ENCODE measurements at regions not wholly inside any gene's neighbourhood (a gene's known extent, or its start where the extent isn't known, plus 50 kb on each side); places are given as distances from the start of the nearest gene placed in this dataset.

- no peak for DNase-seq (ENCODE audit: low read depth)
These were observed 182.8 kb downstream of the PIK3C3 start for GRCh38 chr18:42137693-42138375.

DNA sequence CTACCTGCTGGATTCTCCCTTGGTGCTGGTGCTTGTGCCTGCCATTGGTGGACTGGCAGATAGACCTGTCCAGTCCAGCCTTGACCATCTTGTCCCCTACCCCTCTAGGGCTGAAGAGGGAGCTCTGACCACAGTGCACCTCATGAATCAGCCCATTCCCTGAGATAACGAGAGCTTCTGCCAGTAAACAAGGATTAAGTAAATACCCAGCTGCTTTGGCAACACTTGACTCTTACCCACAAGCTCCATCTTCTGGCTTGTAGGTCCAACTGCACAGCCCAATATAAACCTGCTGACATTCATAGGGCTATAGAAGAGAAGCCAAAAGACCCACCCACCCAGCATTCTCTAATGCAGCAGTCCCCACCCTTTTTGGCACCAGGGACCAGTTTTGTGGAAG is 186.4 kb downstream of the PIK3C3 start:
- DNase-seq (ENCODE audit: low read depth) = no peak

- no peak for DNase-seq (ENCODE audit: low read depth)
These were observed 200.0 kb downstream of the PIK3C3 start for GRCh38 chr18:42155024-42155423.

- DNase-seq (ENCODE audit: low read depth) = no peak
These were observed 201.2 kb downstream of the PIK3C3 start for GRCh38 chr18:42156281-42156680.

- DNase-seq (ENCODE audit: low read depth) = no peak
These were observed 202.4 kb downstream of the PIK3C3 start for GRCh38 chr18:42157420-42157819.

GRCh38 chr18:42157878-42158277 is 202.8 kb downstream of the PIK3C3 start:
- no peak for DNase-seq (ENCODE audit: low read depth)

DNA sequence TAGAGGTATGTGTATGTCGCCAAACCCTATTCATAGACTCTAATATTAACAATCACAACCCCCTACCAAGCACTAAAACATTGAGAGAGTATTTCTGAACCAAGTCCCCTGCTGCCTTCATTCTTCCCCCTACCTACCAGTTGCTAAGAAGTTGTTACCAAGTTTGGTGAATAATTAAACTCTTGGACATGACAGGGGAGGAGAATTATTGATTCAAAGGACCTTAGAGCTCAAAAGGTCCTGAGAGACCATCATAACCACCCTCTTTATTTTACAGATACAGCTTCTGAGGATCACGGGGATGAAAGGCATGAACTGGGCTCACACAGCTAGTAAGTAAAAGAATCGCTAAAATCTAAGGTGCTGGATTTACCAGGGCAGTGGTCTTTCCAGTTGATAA is 204.1 kb downstream of the PIK3C3 start:
- DNase-seq (ENCODE audit: low read depth) = no peak

DNA sequence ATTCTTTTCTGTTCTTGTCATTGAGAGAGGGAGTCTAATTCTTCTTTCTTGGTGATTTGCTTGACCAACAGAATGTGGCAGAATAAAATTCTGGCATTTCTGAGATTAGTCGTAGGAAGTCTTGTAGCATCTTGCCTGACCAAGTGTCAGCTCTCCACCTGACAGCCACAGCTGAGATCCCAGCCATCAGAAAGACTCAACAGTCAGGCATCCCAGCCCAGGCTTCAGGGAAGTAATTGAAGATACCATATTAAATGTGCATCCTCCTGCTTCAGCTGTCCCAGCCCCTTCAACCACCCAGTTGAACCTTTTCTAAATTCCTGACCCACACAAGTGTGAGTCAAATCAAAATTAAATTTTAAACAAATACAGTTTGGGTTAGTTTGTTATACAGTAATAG is 208.3 kb downstream of the PIK3C3 start:
- no peak for DNase-seq (ENCODE audit: low read depth)

DNA sequence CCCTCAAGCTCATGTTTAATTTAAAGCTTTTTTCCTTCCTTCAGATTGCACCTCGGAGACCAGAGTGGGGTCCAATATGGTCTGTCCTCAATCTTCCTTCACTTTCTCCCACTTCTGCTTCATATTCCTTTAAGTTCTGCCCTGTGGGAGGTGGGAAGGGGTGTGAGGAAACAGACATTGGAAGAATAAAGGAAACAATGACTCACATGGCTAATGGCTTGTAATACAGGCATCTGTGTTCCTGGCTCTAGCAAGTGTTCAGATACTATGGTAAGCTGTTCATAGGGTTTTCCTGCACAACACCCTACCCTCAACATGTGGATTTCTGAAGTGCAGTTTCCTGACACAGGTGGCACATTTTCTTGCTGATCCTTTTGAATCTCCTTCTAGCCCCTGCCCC is 209.5 kb downstream of the PIK3C3 start:
- DNase-seq (ENCODE audit: low read depth) = no peak

DNA sequence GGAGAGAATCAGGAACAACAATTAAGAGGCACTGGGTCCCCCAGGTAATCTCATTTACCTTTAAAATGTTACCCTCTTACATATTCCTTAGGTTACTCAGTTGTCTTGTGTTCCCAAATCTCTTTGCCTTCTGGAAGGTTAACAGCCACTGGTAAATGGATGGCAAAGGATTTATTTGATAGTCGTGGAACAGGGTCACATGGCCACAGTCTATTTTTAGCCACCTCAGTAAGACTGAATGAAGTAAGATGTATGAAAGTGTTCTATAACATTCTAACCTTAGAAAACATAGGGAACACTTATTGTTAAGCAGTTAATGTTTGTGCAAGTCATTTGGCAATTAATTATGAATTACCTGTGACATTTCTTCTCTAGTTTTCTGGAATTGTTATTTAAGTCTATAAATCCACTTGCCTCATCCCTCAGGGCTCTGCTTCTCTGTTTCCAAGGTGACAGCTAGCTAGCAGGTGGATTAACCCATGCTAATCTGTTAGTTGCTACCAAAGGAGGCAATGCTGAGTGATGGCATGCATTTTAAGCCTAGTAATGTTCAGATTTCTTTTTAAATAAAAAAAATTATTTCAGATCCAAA is 211.0 kb downstream of the PIK3C3 start:
- DNase-seq (ENCODE audit: low read depth) = no peak

GRCh38 chr18:42168487-42168886 is 213.5 kb downstream of the PIK3C3 start:
- DNase-seq (ENCODE audit: low read depth) = no peak

GRCh38 chr18:42168907-42169306 is 213.9 kb downstream of the PIK3C3 start:
- DNase-seq (ENCODE audit: low read depth) = no peak

DNA sequence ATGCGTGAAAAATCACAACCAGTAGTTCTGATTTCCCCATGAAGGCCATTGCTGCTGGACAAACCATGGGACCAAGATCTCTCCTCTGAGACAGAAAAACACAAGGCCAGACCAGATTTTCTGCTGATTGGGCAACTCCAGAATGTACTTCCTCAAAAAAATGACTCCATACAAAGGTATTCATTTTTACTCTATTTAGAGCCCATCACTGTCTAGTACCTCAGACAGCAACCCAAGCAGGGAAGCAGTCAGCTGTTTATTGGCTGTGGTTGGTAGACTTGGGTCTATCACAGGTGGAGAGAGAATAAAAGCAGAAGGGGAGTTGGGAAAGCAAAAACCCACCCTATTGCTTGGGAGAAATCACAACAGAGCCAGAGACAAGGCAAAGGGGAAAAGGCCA is 219.9 kb downstream of the PIK3C3 start:
- no peak for DNase-seq (ENCODE audit: low read depth)

DNA sequence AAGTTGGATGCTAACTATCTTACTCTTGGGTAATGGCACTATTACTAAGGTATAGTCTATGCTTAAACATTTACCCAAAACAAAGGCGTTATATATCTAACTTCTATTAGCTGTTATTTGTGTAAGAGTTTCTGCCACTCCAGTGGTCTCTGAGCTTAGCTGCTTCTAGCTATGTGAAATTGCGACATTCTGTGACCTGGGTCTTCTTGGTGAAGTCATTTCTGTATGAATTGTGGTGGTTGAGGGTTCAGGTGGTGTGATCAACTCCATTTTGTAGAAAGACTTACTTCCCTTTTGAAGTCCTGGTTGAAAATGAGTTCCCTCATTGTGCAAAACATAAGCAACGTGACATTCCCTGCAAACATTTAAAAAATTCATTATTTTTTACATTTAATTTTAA is 221.6 kb downstream of the PIK3C3 start:
- DNase-seq (ENCODE audit: low read depth) = no peak

GRCh38 chr18:42177390-42177789 is 222.4 kb downstream of the PIK3C3 start:
- DNase-seq (ENCODE audit: low read depth) = no peak

DNA sequence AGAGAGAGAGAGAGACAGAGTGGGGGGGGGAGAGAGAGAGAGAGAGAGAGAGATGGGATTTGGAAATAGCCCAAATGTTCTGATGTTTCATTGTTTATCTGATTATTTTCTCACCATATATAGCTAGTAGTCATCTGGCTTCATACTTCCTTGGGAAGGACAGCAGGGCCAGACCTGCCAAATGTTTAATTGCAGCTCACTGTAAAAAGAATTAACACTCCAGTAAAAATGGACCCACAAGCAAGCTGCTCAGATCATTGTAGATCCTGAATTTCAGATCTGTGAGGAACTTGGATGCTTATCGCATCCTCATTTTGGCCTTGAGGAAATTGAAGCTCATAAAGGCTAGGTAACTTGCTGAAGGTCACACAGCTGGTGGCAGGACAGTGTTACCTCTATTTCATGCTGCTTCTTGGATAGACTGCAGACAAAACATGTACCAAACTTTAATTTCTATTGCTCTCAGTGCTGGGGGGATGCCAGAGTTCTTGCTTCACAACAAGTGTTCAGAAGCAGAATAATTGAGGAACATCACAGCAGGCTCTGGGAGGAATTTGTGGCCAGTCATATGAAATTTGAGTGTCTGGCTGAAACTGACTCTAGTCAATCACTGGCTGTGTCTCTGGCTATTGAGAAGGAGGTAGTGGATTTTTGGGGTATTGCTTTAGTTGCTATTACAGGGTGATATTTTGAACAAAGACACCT is 223.5 kb downstream of the PIK3C3 start:
- no peak for DNase-seq (ENCODE audit: low read depth)

- no peak for DNase-seq (ENCODE audit: low read depth)
These were observed 224.6 kb downstream of the PIK3C3 start for GRCh38 chr18:42179542-42180121.

DNA sequence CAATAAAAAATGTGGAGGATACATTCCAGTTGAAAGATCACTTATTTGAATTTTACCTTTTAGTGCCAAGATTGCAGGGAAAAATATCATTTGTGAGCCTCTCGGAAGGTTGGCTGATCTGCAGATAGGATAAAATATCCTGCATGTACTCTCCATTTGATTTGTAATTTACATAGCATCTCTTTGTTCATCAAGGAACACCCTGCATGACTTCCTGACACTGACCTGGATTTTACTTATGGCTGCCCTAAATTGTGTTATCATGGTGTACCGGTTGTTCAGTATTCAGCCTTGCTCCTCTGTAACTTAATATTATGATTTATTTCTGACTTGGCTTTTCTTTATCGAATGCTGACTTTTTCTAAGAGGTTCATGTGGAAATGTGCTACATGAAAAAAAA is 226.4 kb downstream of the PIK3C3 start:
- DNase-seq (ENCODE audit: low read depth) = no peak

- no peak for DNase-seq (ENCODE audit: low read depth)
These were observed 228.0 kb downstream of the PIK3C3 start for GRCh38 chr18:42182728-42183700.

- DNase-seq (ENCODE audit: low read depth) = peak; percentile 42
These were observed 228.7 kb downstream of the PIK3C3 start for GRCh38 chr18:42183746-42184145.

DNA sequence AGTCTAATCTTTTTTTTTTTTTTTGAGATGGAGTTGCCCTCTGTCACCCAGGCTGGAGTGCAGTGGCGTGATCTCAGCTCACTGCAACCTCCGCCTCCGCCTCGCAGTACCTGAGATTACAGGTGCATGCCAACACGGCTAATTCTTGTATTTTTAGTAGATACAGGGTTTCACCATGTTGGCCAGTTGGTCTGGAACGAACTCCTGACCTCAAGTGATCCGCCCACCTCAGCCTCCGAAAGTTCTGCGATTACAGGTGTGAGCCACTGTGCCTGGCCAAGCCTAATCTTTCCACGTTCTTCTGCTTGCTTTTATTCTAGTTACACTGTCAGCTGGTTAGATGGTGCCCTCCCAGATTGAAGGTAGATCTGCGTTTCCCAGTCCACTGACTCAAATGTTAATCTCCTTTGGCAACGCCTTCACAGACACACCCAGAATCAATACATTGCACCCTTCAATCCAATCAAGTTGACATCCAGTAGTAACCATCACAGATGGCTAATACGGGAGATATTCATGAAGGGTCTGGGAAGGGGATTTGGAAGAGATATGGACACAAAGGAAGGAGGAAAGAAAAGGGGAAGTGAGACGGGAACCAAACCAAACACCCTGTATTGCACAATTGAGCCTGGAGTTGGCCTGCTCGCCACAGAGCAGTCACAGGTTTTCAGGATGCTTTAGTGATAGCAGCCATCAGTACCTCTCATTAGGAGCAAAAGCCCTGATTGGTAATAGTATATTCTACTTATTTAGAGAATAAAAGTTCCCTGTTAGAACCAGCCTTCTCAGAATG is 229.8 kb downstream of the PIK3C3 start:
- DNase-seq (ENCODE audit: low read depth) = no peak

Measured in HS-5 (cell line).